WERI-Rb-1 (cell line): ENCODE measurements at regions not wholly inside any gene's neighbourhood (a gene's known extent, or its start where the extent isn't known, plus 50 kb on each side); places are given as distances from the start of the nearest gene placed in this dataset.

Experiments used
- DNase-seq: peaks from one replicate; pipeline ENCODE4 v3.0.0-alpha.2; 2020
- H3K27ac ChIP-seq: fragments of 250-450 bp; sonication (Bioruptor Pico); 2 replicates; pipeline ENCODE4 v1.5.1; 2020; ENCODE audit warnings: mild to moderate bottlenecking, moderate library complexity
- H3K27me3 ChIP-seq: fragments of 250-450 bp; sonication (Bioruptor Pico); 2 replicates; pipeline ENCODE4 v1.5.1; 2021; ENCODE audit warnings: mild to moderate bottlenecking, low read depth, moderate library complexity; ENCODE audit not compliant: insufficient read depth, severe bottlenecking
- H3K36me3 ChIP-seq: fragments of 250-450 bp; sonication (Bioruptor Pico); 2 replicates; pipeline ENCODE4 v1.5.1; 2020; ENCODE audit warnings: mild to moderate bottlenecking, moderate library complexity
- H3K4me3 ChIP-seq: 2 replicates; pipeline ENCODE4 v1.5.1; 2011; ENCODE audit warnings: low read depth, mild to moderate bottlenecking, control low read depth, low read length
- H3K9me3 ChIP-seq: fragments of 250-450 bp; sonication (Bioruptor Pico); 2 replicates; pipeline ENCODE4 v1.5.1; 2021; ENCODE audit warnings: mild to moderate bottlenecking, moderate library complexity; ENCODE audit not compliant: severe bottlenecking
- TF ChIP-seq, protein P1 (sequence below): IDR thresholded peaks from 2 replicates; pipeline ENCODE4 v1.5.1; 2011; ENCODE audit warnings: low read depth, mild to moderate bottlenecking, control low read depth, inconsistent platforms, low read length

DNA sequence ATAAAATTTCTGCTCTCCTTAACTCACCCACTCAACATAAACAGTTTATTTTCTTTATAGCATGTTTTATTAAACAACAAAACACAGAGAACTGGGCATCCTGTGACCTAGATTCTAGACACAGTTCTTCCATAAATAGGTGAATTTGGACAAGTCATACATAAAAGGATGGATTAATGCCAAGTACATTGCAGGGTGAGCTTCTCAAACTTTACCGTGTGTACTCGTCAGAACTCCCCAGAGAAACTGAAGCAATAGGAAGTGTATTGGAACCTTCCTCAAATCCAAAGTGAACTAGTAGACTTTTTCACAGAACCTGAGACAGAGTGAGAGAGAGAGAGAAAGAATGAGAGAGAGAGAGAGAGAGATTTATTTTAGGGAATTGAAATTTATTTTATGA is 139.7 kb downstream of the CD47 start:
- TF ChIP-seq, protein P1, sequence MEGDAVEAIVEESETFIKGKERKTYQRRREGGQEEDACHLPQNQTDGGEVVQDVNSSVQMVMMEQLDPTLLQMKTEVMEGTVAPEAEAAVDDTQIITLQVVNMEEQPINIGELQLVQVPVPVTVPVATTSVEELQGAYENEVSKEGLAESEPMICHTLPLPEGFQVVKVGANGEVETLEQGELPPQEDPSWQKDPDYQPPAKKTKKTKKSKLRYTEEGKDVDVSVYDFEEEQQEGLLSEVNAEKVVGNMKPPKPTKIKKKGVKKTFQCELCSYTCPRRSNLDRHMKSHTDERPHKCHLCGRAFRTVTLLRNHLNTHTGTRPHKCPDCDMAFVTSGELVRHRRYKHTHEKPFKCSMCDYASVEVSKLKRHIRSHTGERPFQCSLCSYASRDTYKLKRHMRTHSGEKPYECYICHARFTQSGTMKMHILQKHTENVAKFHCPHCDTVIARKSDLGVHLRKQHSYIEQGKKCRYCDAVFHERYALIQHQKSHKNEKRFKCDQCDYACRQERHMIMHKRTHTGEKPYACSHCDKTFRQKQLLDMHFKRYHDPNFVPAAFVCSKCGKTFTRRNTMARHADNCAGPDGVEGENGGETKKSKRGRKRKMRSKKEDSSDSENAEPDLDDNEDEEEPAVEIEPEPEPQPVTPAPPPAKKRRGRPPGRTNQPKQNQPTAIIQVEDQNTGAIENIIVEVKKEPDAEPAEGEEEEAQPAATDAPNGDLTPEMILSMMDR = no peak
- no peak for DNase-seq
- Histone ChIP-seq H3K36me3 (no peaks in the 10 kb centered on the region), H3K27ac (no peak overlapping the region), H3K9me3 (no peaks in the 10 kb centered on the region), H3K4me3 (no peak overlapping the region), H3K27me3 (no peaks in the 10 kb centered on the region)

DNA sequence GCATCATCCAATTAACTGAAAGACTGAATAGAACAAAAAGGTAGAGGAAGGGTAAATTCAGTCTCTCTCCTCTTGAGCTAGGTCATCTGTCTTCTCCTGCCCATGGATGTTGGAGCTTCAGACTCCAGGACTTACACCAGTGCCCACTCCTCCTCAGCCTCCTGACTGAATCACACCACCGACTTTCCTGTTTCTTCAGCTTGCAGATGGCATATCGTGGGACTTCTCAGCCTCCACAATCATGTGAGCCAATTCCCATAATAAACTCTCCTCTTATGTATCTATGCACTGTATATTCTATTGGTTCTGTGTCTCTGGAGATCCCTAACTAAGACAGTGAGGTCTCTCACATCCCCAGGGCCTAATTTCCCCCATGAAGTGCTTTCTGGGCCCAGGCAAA is 140.4 kb downstream of the CD47 start:
- H3K27ac ChIP-seq = no peak overlapping the region
- H3K9me3 ChIP-seq = no peaks in the 10 kb centered on the region
- DNase-seq = no peak
- H3K4me3 ChIP-seq = no peak overlapping the region
- no peaks in the 10 kb centered on the region for H3K36me3 ChIP-seq
- H3K27me3 ChIP-seq = no peaks in the 10 kb centered on the region
- TF ChIP-seq, protein P1 = no peak

DNA sequence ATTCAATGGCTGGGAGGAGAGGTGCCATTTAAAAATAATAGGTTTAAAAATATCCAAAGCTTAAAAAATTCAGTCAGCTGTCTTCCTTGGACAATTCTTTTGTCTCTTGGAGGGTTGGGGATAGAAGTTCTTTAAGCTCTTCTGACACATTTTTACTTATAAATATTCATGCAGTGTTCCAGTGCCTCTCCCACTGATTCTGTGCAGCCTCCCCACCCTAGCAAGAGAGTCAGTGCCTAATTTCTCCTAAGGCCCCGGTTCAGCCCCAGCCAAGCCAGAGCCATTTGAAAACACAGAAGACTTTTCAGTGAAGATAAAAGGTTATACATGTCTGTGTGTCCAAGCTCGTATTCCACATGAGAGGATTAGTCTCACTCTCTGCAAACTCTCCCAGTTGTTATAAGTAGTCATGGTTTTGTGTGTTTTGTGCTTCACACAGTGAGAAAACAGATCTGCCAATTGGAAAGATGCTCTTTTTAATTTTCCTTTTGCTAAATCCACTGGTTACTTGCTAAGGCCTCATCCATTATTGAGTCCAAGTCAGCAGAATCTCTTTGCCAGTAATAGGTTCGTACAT is 141.3 kb downstream of the CD47 start:
- Histone ChIP-seq H3K27ac (no peak overlapping the region), H3K4me3 (no peak overlapping the region), H3K36me3 (no peaks in the 10 kb centered on the region), H3K27me3 (no peaks in the 10 kb centered on the region), H3K9me3 (no peaks in the 10 kb centered on the region)
- no peak for DNase-seq
- TF ChIP-seq, protein P1 = no peak

DNA sequence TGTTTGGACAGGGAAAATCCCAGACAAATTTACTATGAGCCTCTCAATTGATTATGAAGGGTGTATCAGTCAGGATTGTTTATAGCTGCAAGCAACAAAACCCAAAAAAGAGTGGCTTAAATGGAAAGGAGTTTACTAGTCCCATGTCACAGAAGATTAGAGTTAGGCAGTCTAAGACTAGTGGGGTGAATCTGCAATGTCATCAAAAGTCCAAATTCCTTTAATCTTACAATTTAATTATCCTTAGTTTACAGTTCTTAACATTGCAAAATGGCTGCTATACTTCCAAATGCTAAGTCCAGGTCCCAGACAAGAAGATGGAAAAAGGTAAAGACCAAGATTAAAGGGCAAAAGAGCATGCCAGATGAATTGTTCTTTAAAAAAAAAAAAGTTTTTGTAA is 143.6 kb downstream of the CD47 start:
- H3K27me3 ChIP-seq = no peaks in the 10 kb centered on the region
- TF ChIP-seq, protein P1 = no peak
- H3K9me3 ChIP-seq = no peaks in the 10 kb centered on the region
- H3K36me3 ChIP-seq = no peaks in the 10 kb centered on the region
- no peak for DNase-seq
- no peak overlapping the region for H3K27ac ChIP-seq
- no peak overlapping the region for H3K4me3 ChIP-seq

DNA sequence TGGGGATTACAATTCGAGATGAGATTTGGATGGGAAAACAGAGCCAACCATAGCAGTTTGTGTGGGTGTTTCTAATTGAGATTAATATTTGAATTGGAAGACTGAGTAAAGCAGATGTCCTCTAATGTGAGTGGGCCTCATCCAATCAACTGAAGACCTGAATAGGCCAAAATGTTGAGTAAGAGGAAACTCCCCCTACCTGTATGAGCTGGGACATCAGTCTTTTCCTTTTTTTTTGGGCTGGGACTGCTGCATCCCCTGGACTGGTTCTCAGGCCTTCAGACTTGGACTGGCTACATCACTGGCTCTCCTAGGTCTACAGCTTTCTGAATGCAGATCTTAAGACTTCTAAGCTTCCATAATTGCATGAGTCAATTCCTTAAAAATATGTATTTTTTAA is 144.1 kb downstream of the CD47 start:
- H3K27me3 ChIP-seq = no peaks in the 10 kb centered on the region

More for the DNA sequence above, 144.1 kb downstream of the CD47 start:
- TF ChIP-seq, protein P1 = no peak
- no peak for DNase-seq
- no peaks in the 10 kb centered on the region for H3K9me3 ChIP-seq
- no peak overlapping the region for H3K27ac ChIP-seq
- no peak overlapping the region for H3K4me3 ChIP-seq
- no peaks in the 10 kb centered on the region for H3K36me3 ChIP-seq
